Bronchial epithelial cell (primary cell): ENCODE measurements at regions not wholly inside any gene's neighbourhood (a gene's known extent, or its start where the extent isn't known, plus 50 kb on each side); places are given as distances from the start of the nearest gene placed in this dataset.

Source experiments
- DNase-seq: peaks from one replicate; pipeline ENCODE4 v3.0.0-alpha.2; 2010; ENCODE audit warnings: low read depth
- FAIRE-seq: peaks from 2 replicates; lab custom pipeline; 2011; peaks lifted over from hg19 to GRCh38; lab: Jason Lieb, UNC
- H3K27me3 ChIP-seq: 2 replicates; pipeline ENCODE4 v1.5.1; 2011; ENCODE audit warnings: low read length; ENCODE audit not compliant: control insufficient read depth, insufficient read depth
- H3K36me3 ChIP-seq: 2 replicates; pipeline ENCODE4 v1.5.1; 2011; ENCODE audit warnings: low read length; ENCODE audit not compliant: control insufficient read depth, insufficient read depth
- H3K4me3 ChIP-seq: 2 replicates; pipeline ENCODE4 v1.5.1; 2011; ENCODE audit warnings: mild to moderate bottlenecking, low read depth, low read length, control low read depth
- TF ChIP-seq, protein P1 (sequence below): IDR thresholded peaks from 2 replicates; pipeline ENCODE4 v1.5.1; 2011; ENCODE audit warnings: mild to moderate bottlenecking, moderate library complexity, low read length, control low read depth, inconsistent platforms; ENCODE audit not compliant: insufficient read depth, severe bottlenecking

DNA sequence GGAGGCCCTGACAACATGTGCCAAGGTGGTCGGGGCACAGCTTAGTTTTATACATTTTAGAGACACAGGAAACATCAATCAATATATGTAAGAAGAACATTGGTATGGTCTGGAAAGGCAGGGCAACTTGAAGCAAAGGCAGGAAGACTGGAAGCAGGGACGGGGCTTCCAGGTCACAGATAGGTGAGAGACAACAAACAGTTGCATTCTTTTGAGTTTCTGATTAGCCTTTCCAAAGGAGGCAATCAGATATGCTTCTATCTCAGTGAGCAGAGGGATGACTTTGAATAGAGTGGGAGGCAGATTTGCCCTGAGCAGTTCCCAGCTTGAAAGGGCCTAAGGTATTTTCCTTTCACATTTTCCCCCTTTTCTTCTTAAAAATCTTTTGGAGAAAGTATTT lies 311.0 kb upstream of the RGS17 start:
- TF ChIP-seq, protein P1, sequence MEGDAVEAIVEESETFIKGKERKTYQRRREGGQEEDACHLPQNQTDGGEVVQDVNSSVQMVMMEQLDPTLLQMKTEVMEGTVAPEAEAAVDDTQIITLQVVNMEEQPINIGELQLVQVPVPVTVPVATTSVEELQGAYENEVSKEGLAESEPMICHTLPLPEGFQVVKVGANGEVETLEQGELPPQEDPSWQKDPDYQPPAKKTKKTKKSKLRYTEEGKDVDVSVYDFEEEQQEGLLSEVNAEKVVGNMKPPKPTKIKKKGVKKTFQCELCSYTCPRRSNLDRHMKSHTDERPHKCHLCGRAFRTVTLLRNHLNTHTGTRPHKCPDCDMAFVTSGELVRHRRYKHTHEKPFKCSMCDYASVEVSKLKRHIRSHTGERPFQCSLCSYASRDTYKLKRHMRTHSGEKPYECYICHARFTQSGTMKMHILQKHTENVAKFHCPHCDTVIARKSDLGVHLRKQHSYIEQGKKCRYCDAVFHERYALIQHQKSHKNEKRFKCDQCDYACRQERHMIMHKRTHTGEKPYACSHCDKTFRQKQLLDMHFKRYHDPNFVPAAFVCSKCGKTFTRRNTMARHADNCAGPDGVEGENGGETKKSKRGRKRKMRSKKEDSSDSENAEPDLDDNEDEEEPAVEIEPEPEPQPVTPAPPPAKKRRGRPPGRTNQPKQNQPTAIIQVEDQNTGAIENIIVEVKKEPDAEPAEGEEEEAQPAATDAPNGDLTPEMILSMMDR = no peak
- H3K27me3 ChIP-seq = no peaks in the 10 kb centered on the region
- no peak for DNase-seq
- no peak for FAIRE-seq
- H3K4me3 ChIP-seq = no peak overlapping the region
- no peaks in the 10 kb centered on the region for H3K36me3 ChIP-seq

DNA sequence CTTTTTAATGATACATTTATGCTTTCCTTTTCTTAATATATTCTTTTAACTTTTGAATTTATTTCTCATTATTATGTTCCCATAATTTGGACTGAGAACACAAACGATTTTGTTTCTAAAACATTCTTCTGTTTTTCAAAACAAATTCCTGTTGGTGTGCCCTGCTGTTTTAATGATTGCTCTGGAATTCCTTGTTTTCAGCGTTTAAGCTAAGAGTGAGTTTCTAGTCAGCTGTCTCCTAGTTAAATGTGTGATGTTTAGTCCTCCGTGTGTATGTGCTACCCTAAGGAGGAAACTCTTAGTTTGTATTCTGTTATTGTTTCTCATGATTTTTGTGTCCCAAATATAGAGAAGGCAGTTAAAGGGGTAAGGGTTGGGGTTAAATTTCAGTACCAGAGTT lies 306.1 kb upstream of the RGS17 start:
- Histone ChIP-seq H3K36me3 (no peaks in the 10 kb centered on the region), H3K4me3 (no peak overlapping the region), H3K27me3 (no peaks in the 10 kb centered on the region)
- DNase-seq (no peak), FAIRE-seq (no peak)
- TF ChIP-seq, protein P1 = no peak

DNA sequence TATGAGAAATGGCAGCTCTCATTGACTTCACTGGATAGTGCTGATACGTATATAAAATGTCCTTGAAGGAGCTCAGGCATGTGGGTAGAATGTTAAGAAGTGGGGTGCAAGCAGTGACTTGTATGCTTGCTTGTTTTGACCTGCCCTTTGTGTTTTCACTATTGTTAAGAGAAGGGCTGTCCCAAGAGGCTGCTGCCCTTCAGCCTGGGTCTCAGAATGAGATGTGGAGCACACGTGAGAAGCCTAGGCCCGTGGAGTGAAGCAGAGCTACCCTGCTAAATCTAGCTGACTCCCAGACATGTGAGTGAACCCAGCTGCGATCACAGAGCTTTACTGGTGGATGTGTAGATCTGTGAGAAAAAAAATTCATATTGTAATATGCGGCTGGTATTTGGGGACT lies 305.3 kb upstream of the RGS17 start:
- TF ChIP-seq, protein P1 = no peak
- Histone ChIP-seq H3K36me3 (no peaks in the 10 kb centered on the region), H3K4me3 (no peak overlapping the region), H3K27me3 (no peaks in the 10 kb centered on the region)
- no peak for FAIRE-seq
- peak; percentile 84 for DNase-seq

DNA sequence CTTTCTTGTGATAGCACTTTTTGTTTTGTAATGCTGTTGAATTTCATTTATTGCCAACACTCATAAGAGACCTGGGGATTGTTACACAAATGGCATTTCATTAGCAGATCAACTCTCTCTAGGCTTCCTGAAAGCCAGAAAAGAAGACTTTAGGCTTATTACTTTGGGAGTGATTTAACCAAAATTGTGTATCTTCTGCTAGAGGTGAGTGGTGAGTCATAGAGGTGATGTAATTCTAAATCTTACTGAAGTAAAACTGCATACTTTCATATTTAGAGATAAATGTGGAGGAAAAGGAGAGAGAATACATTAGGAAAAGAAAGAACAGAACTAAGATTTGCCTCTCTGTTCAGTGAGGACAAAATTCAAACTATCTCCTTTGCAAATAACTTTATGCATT lies 304.7 kb upstream of the RGS17 start:
- peak; percentile 67 for DNase-seq
- H3K36me3 ChIP-seq = no peaks in the 10 kb centered on the region
- no peak for FAIRE-seq
- H3K27me3 ChIP-seq = no peaks in the 10 kb centered on the region
- no peak overlapping the region for H3K4me3 ChIP-seq
- TF ChIP-seq, protein P1 = no peak

DNA sequence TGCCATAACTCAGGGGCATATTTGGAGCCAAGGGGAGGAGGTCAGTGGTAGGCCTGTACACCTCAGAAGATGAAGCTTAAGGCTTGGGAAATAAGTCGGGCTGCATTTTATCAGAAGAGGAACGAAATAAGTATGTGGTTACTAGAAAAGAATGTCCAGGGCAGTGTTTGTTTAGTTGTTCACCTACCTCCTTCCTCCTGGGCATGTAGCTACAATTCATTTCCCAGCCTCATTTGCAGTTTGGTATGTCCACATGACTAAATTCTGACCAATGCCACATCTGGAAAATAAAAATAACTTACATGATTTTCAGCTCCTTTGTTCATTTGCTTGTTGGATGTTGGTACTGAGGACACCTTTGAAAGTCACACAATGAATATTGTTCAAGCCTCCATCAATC lies 294.5 kb upstream of the RGS17 start:
- DNase-seq (peak; percentile 83), FAIRE-seq (no peak)
- no peak overlapping the region for H3K4me3 ChIP-seq

More for the DNA sequence above, 294.5 kb upstream of the RGS17 start:
- Histone ChIP-seq H3K27me3 (no peaks in the 10 kb centered on the region), H3K36me3 (no peaks in the 10 kb centered on the region)
- TF ChIP-seq, protein P1 = no peak
